A673 (cell line): ENCODE measurements at regions not wholly inside any gene's neighbourhood (a gene's known extent, or its start where the extent isn't known, plus 50 kb on each side); places are given as distances from the start of the nearest gene placed in this dataset.
A peak's percentile ranks its signal among the peaks of the same experiment; 100 is the strongest.

Experiments used
- BruUV-seq: library from RNA; stranded (reverse); fragments of 400-500 nt; replicated peaks from 2 replicates; lab custom pipeline; 2021; lab: Mats Ljungman, UMichigan
- CTCF ChIA-PET: fragments of 300-600 bp; sonication (Branson Sonifier 250); formaldehyde crosslinking; loops from one replicate; lab custom pipeline; 2022; ENCODE audit warnings: antibody characterized with exemption; lab: Charles Lee
- POLR2A ChIA-PET: fragments of 300-600 bp; sonication (Branson Sonifier 250); formaldehyde crosslinking; loops from one replicate; lab custom pipeline; 2022; ENCODE audit warnings: antibody characterized with exemption; ENCODE audit not compliant: low non-redundant PET; lab: Charles Lee
- DNase-seq: peaks from one replicate; pipeline ENCODE4 v3.0.0-alpha.2; 2015; ENCODE audit warnings: low spot score
- H3K27ac ChIP-seq: fragments of 200-600 bp; sonication (generic); 2 replicates; pipeline ENCODE4 v1.5.1; 2016; ENCODE audit warnings: mixed run types, low read depth, mild to moderate bottlenecking, mixed read lengths, antibody characterized with exemption, low read length; ENCODE audit not compliant: poor library complexity, severe bottlenecking
- H3K27me3 ChIP-seq: fragments of 200-600 bp; sonication (generic); replicated peaks from 2 replicates; pipeline ENCODE4 v1.6.1; 2017; ENCODE audit warnings: mixed run types, low read depth, mild to moderate bottlenecking, mixed read lengths, antibody characterized with exemption, low read length; ENCODE audit not compliant: insufficient read depth, poor library complexity
- H3K36me3 ChIP-seq: fragments of 200-600 bp; sonication (generic); 2 replicates; pipeline ENCODE4 v1.6.1; 2016; ENCODE audit warnings: mixed run types, mild to moderate bottlenecking, mixed read lengths, antibody characterized with exemption, low read length; ENCODE audit not compliant: insufficient read depth, poor library complexity, severe bottlenecking
- H3K4me1 ChIP-seq: fragments of 200-600 bp; sonication (generic); 2 replicates; pipeline ENCODE4 v1.6.1; 2017; ENCODE audit warnings: mixed run types, mild to moderate bottlenecking, mixed read lengths, antibody characterized with exemption, low read length; ENCODE audit not compliant: insufficient read depth, poor library complexity, severe bottlenecking
- H3K4me3 ChIP-seq: fragments of 200-600 bp; sonication (generic); 2 replicates; pipeline ENCODE4 v1.5.1; 2016; ENCODE audit warnings: low read depth, mixed run types, mild to moderate bottlenecking, mixed read lengths, low read length; ENCODE audit not compliant: poor library complexity, severe bottlenecking
- H3K9me3 ChIP-seq: fragments of 200-600 bp; sonication (generic); 2 replicates; pipeline ENCODE4 v1.6.1; 2016; ENCODE audit warnings: mixed run types, low read depth, mild to moderate bottlenecking, mixed read lengths, antibody characterized with exemption, low read length; ENCODE audit not compliant: poor library complexity, severe bottlenecking
- CTCF ChIP-seq: fragments of 300-800, 200-600 bp; sonication (generic); conservative IDR thresholded peaks from 2 replicates; pipeline ENCODE4 v1.5.1; 2017; ENCODE audit warnings: low read depth, mild to moderate bottlenecking, antibody characterized with exemption, low read length, moderate library complexity, mixed read lengths
- EZH2 ChIP-seq: fragments of 200-600 bp; sonication (generic); IDR thresholded peaks from 2 replicates; pipeline ENCODE4 v1.6.1; 2017; ENCODE audit warnings: borderline replicate concordance, low read depth, mild to moderate bottlenecking, mixed read lengths, antibody characterized with exemption, low read length; ENCODE audit not compliant: poor library complexity, severe bottlenecking
- intact Hi-C: fragments of 100-400 bp; cut with micrococcal nuclease; formaldehyde crosslinking; loops from one replicate; pipeline ENCODE4 v1.10.0; 2022; ENCODE audit not compliant: unreplicated experiment

- Histone ChIP-seq H3K27ac (peak overlapping the region; percentile 73), H3K4me1 (peaks cover 48% of the 10 kb centered on the region), H3K4me3 (no peak overlapping the region), H3K9me3 (no peaks in the 10 kb centered on the region), H3K27me3 (no peaks in the 10 kb centered on the region), H3K36me3 (no peaks in the 10 kb centered on the region)
- CTCF ChIA-PET = no interaction called here
- no peak for TF ChIP-seq CTCF
- TF ChIP-seq EZH2 = no peak
- intact Hi-C loops = no loop called here
- peak; percentile 29 for DNase-seq
- BruUV-seq = no TSS peak
- POLR2A ChIA-PET = no interaction called here
These were observed 87.9 kb upstream of the LINGO1 start for GRCh38 chr15:77720655-77721054.

- DNase-seq = no peak
- POLR2A ChIA-PET = no interaction called here
- CTCF ChIA-PET = no interaction called here
- Histone ChIP-seq H3K27me3 (no peaks in the 10 kb centered on the region), H3K36me3 (no peaks in the 10 kb centered on the region), H3K9me3 (no peaks in the 10 kb centered on the region), H3K4me1 (peaks cover 49% of the 10 kb centered on the region), H3K27ac (peak overlapping the region; percentile 73), H3K4me3 (no peak overlapping the region)
- TF ChIP-seq CTCF (no peak), EZH2 (no peak)
- intact Hi-C loops = no loop called here
- BruUV-seq = no TSS peak
These were observed 87.5 kb upstream of the LINGO1 start for GRCh38 chr15:77720173-77720572.

- intact Hi-C loops = no loop called here
- Histone ChIP-seq H3K4me3 (no peak overlapping the region), H3K4me1 (peaks cover 55% of the 10 kb centered on the region), H3K27me3 (no peaks in the 10 kb centered on the region), H3K36me3 (no peaks in the 10 kb centered on the region), H3K9me3 (no peaks in the 10 kb centered on the region), H3K27ac (peak overlapping the region; percentile 78)
- TF ChIP-seq EZH2 (no peak), CTCF (no peak)
- no TSS peak for BruUV-seq
- no peak for DNase-seq
- CTCF ChIA-PET = no interaction called here
- POLR2A ChIA-PET = no interaction called here
These were observed 86.7 kb upstream of the LINGO1 start for GRCh38 chr15:77719450-77719849.
